Neuronal stem cell (in vitro differentiated cells): ENCODE measurements at regions not wholly inside any gene's neighbourhood (a gene's known extent, or its start where the extent isn't known, plus 50 kb on each side); places are given as distances from the start of the nearest gene placed in this dataset.

Experiments used
- DNase-seq: peaks from one replicate; pipeline ENCODE4 v3.0.0-alpha.2; 2013; ENCODE audit warnings: low spot score
- H2AFZ ChIP-seq: one replicate; pipeline ENCODE4 v1.6.1; 2013; ENCODE audit warnings: mild to moderate bottlenecking, low read length, inconsistent platforms
- H2AK5ac ChIP-seq: 2 replicates; pipeline ENCODE4 v1.6.1; 2013; ENCODE audit warnings: low read depth, mild to moderate bottlenecking, inconsistent platforms, low read length, moderate library complexity, mixed read lengths
- H2BK120ac ChIP-seq: 2 replicates; pipeline ENCODE4 v1.6.1; 2013; ENCODE audit warnings: low read depth, mild to moderate bottlenecking, inconsistent platforms, low read length, moderate library complexity, mixed read lengths
- H2BK12ac ChIP-seq: one replicate; pipeline ENCODE4 v1.6.1; 2013; ENCODE audit warnings: low read length, inconsistent platforms
- H2BK15ac ChIP-seq: 2 replicates; pipeline ENCODE4 v1.6.1; 2013; ENCODE audit warnings: mild to moderate bottlenecking, low read length, inconsistent platforms, mixed read lengths
- H2BK5ac ChIP-seq: one replicate; pipeline ENCODE4 v1.6.1; 2013; ENCODE audit warnings: inconsistent platforms, mild to moderate bottlenecking, low read length, moderate library complexity
- H3K14ac ChIP-seq: one replicate; pipeline ENCODE4 v1.6.1; 2013; ENCODE audit warnings: low read length, inconsistent platforms
- H3K18ac ChIP-seq: 2 replicates; pipeline ENCODE4 v1.6.1; 2013; ENCODE audit warnings: low read length, inconsistent platforms
- H3K23ac ChIP-seq: 2 replicates; pipeline ENCODE4 v1.6.1; 2013; ENCODE audit warnings: low read depth, mild to moderate bottlenecking, mixed read lengths, low read length, inconsistent platforms; ENCODE audit not compliant: poor library complexity
- H3K27ac ChIP-seq: replicated peaks from 3 replicates; pipeline ENCODE4 v1.5.1; 2013; ENCODE audit warnings: low read length, inconsistent platforms
- H3K27me3 ChIP-seq, 3 experiments: 2 replicates each; pipeline ENCODE4 v1.6.1; 2013; ENCODE audit warnings: low read length in 3 of 3, mild to moderate bottlenecking in 2 of 3, inconsistent platforms in 1 of 3, low read depth in 1 of 3, mixed read lengths in 1 of 3, moderate library complexity in 1 of 3; ENCODE audit not compliant: control insufficient read depth in 3 of 3, insufficient read depth in 3 of 3
- H3K36me3 ChIP-seq, 2 donors: replicated peaks in 1 of 2; 2 replicates each; pipeline ENCODE4 v1.6.1; 2013; ENCODE audit warnings: low read length in 2 of 2; ENCODE audit not compliant: control insufficient read depth in 2 of 2, insufficient read depth in 2 of 2
- H3K4ac ChIP-seq: 2 replicates; pipeline ENCODE4 v1.6.1; 2013; ENCODE audit warnings: inconsistent platforms, mild to moderate bottlenecking, low read length, moderate library complexity
- H3K4me1 ChIP-seq, 2 donors: 1 replicate in 1 of 2; 2 replicates in 1 of 2; pipeline ENCODE4 v1.6.1; 2013; ENCODE audit warnings: low read length in 2 of 2, low read depth in 1 of 2; ENCODE audit not compliant: control insufficient read depth in 2 of 2, insufficient read depth in 1 of 2
- H3K4me2 ChIP-seq: one replicate; pipeline ENCODE4 v1.6.1; 2013; ENCODE audit warnings: mild to moderate bottlenecking, low read length, inconsistent platforms; ENCODE audit not compliant: insufficient read depth, poor library complexity, severe bottlenecking
- H3K4me3 ChIP-seq, 2 donors: 2 replicates each; pipeline ENCODE4 v1.5.1; 2013; ENCODE audit warnings: low read length in 2 of 2, mild to moderate bottlenecking in 2 of 2, inconsistent platforms in 1 of 2, moderate library complexity in 1 of 2
- H3K79me1 ChIP-seq: one replicate; pipeline ENCODE4 v1.6.1; 2013; ENCODE audit warnings: low read depth, mild to moderate bottlenecking, inconsistent platforms, low read length, moderate library complexity
- H3K9ac ChIP-seq: one replicate; pipeline ENCODE4 v1.6.1; 2013; ENCODE audit warnings: mild to moderate bottlenecking, low read depth, low read length, inconsistent platforms; ENCODE audit not compliant: poor library complexity
- H3K9me3 ChIP-seq, 2 donors: replicated peaks in 1 of 2; 2 replicates each; pipeline versions ENCODE3 to v1.6.1; 2013; ENCODE audit warnings: low read length in 2 of 2, mild to moderate bottlenecking in 2 of 2, inconsistent platforms in 1 of 2, low read depth in 1 of 2, mixed read lengths in 1 of 2, moderate library complexity in 1 of 2; ENCODE audit not compliant: control insufficient read depth in 2 of 2, insufficient read depth in 1 of 2
- H4K8ac ChIP-seq: one replicate; pipeline ENCODE4 v1.6.1; 2013; ENCODE audit warnings: low read depth, mild to moderate bottlenecking, inconsistent platforms, low read length, moderate library complexity
- H4K91ac ChIP-seq: one replicate; pipeline ENCODE4 v1.6.1; 2013; ENCODE audit warnings: low read length, low read depth, mild to moderate bottlenecking, inconsistent platforms; ENCODE audit not compliant: poor library complexity
- WGBS, 2 donors: extraction: QIAGEN DNeasy Blood & Tissue Kit; methylation state at CpG; one replicate each; pipeline ENCODE4 v1.1.7; 2013; ENCODE audit warnings: missing lambda C conversion rate in 2 of 2, mixed read lengths in 1 of 2; ENCODE audit not compliant: insufficient read length in 2 of 2, insufficient replicate concordance in 1 of 2; ENCODE audit errors: extremely low coverage in 2 of 2; 5-methylcytosine and 5-hydroxymethylcytosine counted together

DNA sequence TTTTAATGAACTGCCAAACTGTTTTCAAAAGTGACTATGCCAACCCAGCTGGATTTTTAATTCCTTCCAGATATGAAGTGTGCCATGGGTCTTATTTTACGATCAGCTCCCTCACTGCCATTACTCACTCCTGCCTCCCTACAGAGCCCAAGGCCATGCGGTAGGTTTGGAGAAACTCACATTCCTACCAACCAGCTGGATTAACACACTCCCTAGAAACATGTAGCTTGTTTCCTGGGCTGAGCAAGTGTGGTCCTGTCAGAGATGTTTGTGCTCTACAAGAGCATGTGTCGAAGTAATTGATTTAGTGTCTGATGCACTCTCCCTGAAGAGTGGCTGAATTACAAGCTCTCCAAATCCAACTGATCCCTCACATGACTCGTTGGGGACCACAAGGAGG is 82.5 kb downstream of the SPP2 start:
- no peak overlapping the region for H2BK5ac ChIP-seq
- no peak overlapping the region for H3K4me2 ChIP-seq
- H4K8ac ChIP-seq, result no peak overlapping the region
- no peak overlapping the region for H2AK5ac ChIP-seq
- no peak overlapping the region for H4K91ac ChIP-seq
- no peak overlapping the region for H3K4me3 ChIP-seq
- H3K4me1 ChIP-seq, result peaks cover 0 to 10% of the 10 kb centered on the region in 2 donors
- no peak for DNase-seq
- no peak overlapping the region for H3K14ac ChIP-seq
- no peaks in the 10 kb centered on the region for H3K9me3 ChIP-seq
- H3K79me1 ChIP-seq, result no peaks in the 10 kb centered on the region
- H2AFZ ChIP-seq, result no peak overlapping the region
- H3K9ac ChIP-seq, result no peak overlapping the region
- H3K23ac ChIP-seq, result no peak overlapping the region
- H3K18ac ChIP-seq, result no peak overlapping the region
- no CpG with 5 or more reads among the region's 4 CpGs for WGBS, 2 donors
- no peak overlapping the region for H3K4ac ChIP-seq
- H3K36me3 ChIP-seq, result no peaks in the 10 kb centered on the region
- H3K27ac ChIP-seq, result no peak overlapping the region
- H2BK15ac ChIP-seq, result no peak overlapping the region
- peaks cover 0 to 3% (median 0%) of the 10 kb centered on the region in 3 experiments for H3K27me3 ChIP-seq
- H2BK12ac ChIP-seq, result no peak overlapping the region
- no peak overlapping the region for H2BK120ac ChIP-seq

GRCh38 chr2:234130777-234131181 is 80.3 kb downstream of the SPP2 start:
- Histone ChIP-seq H3K14ac (no peak overlapping the region), H2AFZ (no peak overlapping the region), H3K23ac (no peak overlapping the region), H4K8ac (no peak overlapping the region), H2BK12ac (no peak overlapping the region), H3K4ac (no peak overlapping the region), H2AK5ac (no peak overlapping the region), H3K79me1 (no peaks in the 10 kb centered on the region), H4K91ac (no peak overlapping the region), H3K27me3 (peaks cover 0 to 3% (median 0%) of the 10 kb centered on the region in 3 experiments), H2BK120ac (no peak overlapping the region), H3K9me3 (no peaks in the 10 kb centered on the region), H3K36me3 (no peaks in the 10 kb centered on the region), H3K9ac (no peak overlapping the region), H3K18ac (no peak overlapping the region), H2BK15ac (no peak overlapping the region), H3K4me2 (no peak overlapping the region), H2BK5ac (no peak overlapping the region), H3K4me1 (peaks cover 0 to 3% of the 10 kb centered on the region in 2 donors), H3K4me3 (no peak overlapping the region), H3K27ac (no peak overlapping the region)
- WGBS, 2 donors, result no CpG with 5 or more reads among the region's 3 CpGs
- no peak for DNase-seq

DNA sequence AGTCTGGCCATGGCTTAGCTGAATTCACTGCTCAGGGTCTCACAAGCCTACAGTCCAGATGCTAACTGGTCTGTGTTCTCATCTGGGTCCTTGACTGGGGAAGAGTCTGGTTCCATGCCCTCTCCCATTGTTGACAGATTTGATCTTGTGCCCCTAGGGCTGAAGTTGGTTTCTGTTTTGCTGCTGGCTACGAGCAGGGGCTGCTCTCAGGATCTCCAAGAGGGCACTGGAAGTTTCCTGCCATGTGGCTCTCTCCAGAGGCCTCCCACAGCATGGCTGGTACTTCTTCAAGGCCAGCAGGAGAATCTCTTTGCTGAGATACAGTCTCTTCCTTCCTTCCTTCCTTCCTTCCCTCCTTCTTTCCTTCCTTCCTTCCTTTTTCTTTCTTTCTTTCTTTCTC is 78.1 kb downstream of the SPP2 start:
- H4K8ac ChIP-seq, result no peak overlapping the region
- H3K18ac ChIP-seq, result no peak overlapping the region
- no peak overlapping the region for H2BK120ac ChIP-seq
- no peak overlapping the region for H3K27ac ChIP-seq
- H3K4ac ChIP-seq, result no peak overlapping the region
- no peaks in the 10 kb centered on the region for H3K36me3 ChIP-seq
- no peak overlapping the region for H2AK5ac ChIP-seq
- peaks cover 0 to 1% of the 10 kb centered on the region in 2 donors for H3K4me1 ChIP-seq
- no peak overlapping the region for H3K4me2 ChIP-seq
- no peak overlapping the region for H3K4me3 ChIP-seq
- H2BK12ac ChIP-seq, result no peak overlapping the region
- DNase-seq, result no peak
- H3K9ac ChIP-seq, result no peak overlapping the region
- no peaks in the 10 kb centered on the region for H3K79me1 ChIP-seq
- H2BK5ac ChIP-seq, result no peak overlapping the region
- H3K27me3 ChIP-seq, result peaks cover 0 to 3% (median 0%) of the 10 kb centered on the region in 3 experiments
- H3K9me3 ChIP-seq, result no peaks in the 10 kb centered on the region
- no peak overlapping the region for H2AFZ ChIP-seq
- no CpG with 5 or more reads among the region's 1 CpG for WGBS, 2 donors
- no peak overlapping the region for H2BK15ac ChIP-seq
- H3K23ac ChIP-seq, result no peak overlapping the region
- H3K14ac ChIP-seq, result no peak overlapping the region
- H4K91ac ChIP-seq, result no peak overlapping the region
